ENCODE measurements at regions not wholly inside any gene's neighbourhood (a gene's known extent, or its start where the extent isn't known, plus 50 kb on each side); places are given as distances from the start of the nearest gene placed in this dataset.

GRCh38 chr2:57291209-57291608 lies 755.4 kb upstream of the VRK2 start:
- intact Hi-C loops (cut with micrococcal nuclease): no loop called here

GRCh38 chr2:57296795-57297517 lies 749.6 kb upstream of the VRK2 start:
- intact Hi-C loops (cut with micrococcal nuclease): no loop called here

- intact Hi-C loops (cut with micrococcal nuclease): no loop called here
These were observed 732.9 kb upstream of the VRK2 start for GRCh38 chr2:57313678-57314077.

- intact Hi-C loops (cut with micrococcal nuclease): no loop called here
These were observed 731.9 kb upstream of the VRK2 start for GRCh38 chr2:57314682-57315081.

- intact Hi-C loops (cut with micrococcal nuclease): no loop called here
These were observed 716.2 kb upstream of the VRK2 start for GRCh38 chr2:57330447-57330846.

GRCh38 chr2:57333221-57333620 lies 713.4 kb upstream of the VRK2 start:
- intact Hi-C loops (cut with micrococcal nuclease): no loop called here

GRCh38 chr2:57343391-57344006 lies 703.1 kb upstream of the VRK2 start:
- intact Hi-C loops (cut with micrococcal nuclease): no loop called here

- intact Hi-C loops (cut with micrococcal nuclease): no loop called here
These were observed 678.4 kb upstream of the VRK2 start for GRCh38 chr2:57368190-57368589.

GRCh38 chr2:57370882-57371585 lies 675.6 kb upstream of the VRK2 start:
- intact Hi-C loops (cut with micrococcal nuclease): no loop called here

- intact Hi-C loops (cut with micrococcal nuclease): no loop called here
These were observed 674.2 kb upstream of the VRK2 start for GRCh38 chr2:57372237-57372984.

- intact Hi-C loops (cut with micrococcal nuclease): no loop called here
These were observed 673.1 kb upstream of the VRK2 start for GRCh38 chr2:57373530-57373929.

GRCh38 chr2:57376985-57377384 lies 669.6 kb upstream of the VRK2 start:
- intact Hi-C loops (cut with micrococcal nuclease): no loop called here

GRCh38 chr2:57386305-57386704 lies 660.3 kb upstream of the VRK2 start:
- intact Hi-C loops (cut with micrococcal nuclease): no loop called here

GRCh38 chr2:57396355-57397098 lies 650.1 kb upstream of the VRK2 start:
- intact Hi-C loops (cut with micrococcal nuclease): no loop called here

- intact Hi-C loops (cut with micrococcal nuclease): no loop called here
These were observed 648.9 kb upstream of the VRK2 start for GRCh38 chr2:57397550-57398360.

- intact Hi-C loops (cut with micrococcal nuclease): no loop called here
These were observed 647.5 kb upstream of the VRK2 start for GRCh38 chr2:57399057-57399456.

- intact Hi-C loops (cut with micrococcal nuclease): no loop called here
These were observed 644.5 kb upstream of the VRK2 start for GRCh38 chr2:57402096-57402495.

GRCh38 chr2:57402755-57403154 lies 643.9 kb upstream of the VRK2 start:
- intact Hi-C loops (cut with micrococcal nuclease): no loop called here

GRCh38 chr2:57407772-57408201 lies 638.8 kb upstream of the VRK2 start:
- intact Hi-C loops (cut with micrococcal nuclease): no loop called here

GRCh38 chr2:57408587-57408986 lies 638.0 kb upstream of the VRK2 start:
- intact Hi-C loops (cut with micrococcal nuclease): no loop called here
